ENCODE measurements at regions not wholly inside any gene's neighbourhood (a gene's known extent, or its start where the extent isn't known, plus 50 kb on each side); places are given as distances from the start of the nearest gene placed in this dataset.

DNA sequence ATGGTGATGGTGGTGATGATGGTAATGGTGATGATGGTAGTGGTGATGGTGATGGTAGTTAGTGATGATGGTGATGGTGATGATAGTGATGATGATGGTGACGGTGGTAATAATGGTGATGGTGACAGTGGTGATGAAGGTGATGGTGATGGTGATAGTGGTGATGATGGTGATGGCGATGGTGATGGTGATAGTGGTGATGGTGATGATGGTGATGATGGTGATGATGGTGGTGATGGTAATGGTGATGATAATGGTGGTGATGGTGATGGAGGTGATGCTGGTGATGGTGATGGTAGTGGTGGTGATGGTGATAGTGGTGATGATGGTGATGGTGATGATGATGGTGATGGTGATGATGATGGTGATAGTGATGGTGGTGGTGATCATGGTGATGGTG is 148.7 kb upstream of the TNRC6C start (continued):
- TF ChIP-seq, protein P1, sequence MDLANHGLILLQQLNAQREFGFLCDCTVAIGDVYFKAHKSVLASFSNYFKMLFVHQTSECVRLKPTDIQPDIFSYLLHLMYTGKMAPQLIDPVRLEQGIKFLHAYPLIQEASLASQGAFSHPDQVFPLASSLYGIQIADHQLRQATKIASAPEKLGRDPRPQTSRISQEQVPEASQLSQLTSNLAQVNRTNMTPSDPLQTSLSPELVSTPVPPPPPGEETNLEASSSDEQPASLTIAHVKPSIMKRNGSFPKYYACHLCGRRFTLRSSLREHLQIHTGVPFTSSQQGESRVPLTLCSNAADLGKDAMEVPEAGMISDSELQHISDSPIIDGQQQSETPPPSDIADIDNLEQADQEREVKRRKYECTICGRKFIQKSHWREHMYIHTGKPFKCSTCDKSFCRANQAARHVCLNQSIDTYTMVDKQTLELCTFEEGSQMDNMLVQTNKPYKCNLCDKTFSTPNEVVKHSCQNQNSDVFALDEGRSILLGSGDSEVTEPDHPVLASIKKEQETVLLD (IDR thresholded peaks at IDR 0.05): peak; percentile 45; the same call in 1 of the 2 replicates
- TF ChIP-seq ZNF316 (IDR thresholded peaks at IDR 0.05): no peak
- no peak for TF ChIP-seq ARID1B (IDR thresholded peaks at IDR 0.05)
- TF ChIP-seq COPS2 (conservative IDR thresholded peaks at IDR 0.05): no peak
- TF ChIP-seq, protein P2, sequence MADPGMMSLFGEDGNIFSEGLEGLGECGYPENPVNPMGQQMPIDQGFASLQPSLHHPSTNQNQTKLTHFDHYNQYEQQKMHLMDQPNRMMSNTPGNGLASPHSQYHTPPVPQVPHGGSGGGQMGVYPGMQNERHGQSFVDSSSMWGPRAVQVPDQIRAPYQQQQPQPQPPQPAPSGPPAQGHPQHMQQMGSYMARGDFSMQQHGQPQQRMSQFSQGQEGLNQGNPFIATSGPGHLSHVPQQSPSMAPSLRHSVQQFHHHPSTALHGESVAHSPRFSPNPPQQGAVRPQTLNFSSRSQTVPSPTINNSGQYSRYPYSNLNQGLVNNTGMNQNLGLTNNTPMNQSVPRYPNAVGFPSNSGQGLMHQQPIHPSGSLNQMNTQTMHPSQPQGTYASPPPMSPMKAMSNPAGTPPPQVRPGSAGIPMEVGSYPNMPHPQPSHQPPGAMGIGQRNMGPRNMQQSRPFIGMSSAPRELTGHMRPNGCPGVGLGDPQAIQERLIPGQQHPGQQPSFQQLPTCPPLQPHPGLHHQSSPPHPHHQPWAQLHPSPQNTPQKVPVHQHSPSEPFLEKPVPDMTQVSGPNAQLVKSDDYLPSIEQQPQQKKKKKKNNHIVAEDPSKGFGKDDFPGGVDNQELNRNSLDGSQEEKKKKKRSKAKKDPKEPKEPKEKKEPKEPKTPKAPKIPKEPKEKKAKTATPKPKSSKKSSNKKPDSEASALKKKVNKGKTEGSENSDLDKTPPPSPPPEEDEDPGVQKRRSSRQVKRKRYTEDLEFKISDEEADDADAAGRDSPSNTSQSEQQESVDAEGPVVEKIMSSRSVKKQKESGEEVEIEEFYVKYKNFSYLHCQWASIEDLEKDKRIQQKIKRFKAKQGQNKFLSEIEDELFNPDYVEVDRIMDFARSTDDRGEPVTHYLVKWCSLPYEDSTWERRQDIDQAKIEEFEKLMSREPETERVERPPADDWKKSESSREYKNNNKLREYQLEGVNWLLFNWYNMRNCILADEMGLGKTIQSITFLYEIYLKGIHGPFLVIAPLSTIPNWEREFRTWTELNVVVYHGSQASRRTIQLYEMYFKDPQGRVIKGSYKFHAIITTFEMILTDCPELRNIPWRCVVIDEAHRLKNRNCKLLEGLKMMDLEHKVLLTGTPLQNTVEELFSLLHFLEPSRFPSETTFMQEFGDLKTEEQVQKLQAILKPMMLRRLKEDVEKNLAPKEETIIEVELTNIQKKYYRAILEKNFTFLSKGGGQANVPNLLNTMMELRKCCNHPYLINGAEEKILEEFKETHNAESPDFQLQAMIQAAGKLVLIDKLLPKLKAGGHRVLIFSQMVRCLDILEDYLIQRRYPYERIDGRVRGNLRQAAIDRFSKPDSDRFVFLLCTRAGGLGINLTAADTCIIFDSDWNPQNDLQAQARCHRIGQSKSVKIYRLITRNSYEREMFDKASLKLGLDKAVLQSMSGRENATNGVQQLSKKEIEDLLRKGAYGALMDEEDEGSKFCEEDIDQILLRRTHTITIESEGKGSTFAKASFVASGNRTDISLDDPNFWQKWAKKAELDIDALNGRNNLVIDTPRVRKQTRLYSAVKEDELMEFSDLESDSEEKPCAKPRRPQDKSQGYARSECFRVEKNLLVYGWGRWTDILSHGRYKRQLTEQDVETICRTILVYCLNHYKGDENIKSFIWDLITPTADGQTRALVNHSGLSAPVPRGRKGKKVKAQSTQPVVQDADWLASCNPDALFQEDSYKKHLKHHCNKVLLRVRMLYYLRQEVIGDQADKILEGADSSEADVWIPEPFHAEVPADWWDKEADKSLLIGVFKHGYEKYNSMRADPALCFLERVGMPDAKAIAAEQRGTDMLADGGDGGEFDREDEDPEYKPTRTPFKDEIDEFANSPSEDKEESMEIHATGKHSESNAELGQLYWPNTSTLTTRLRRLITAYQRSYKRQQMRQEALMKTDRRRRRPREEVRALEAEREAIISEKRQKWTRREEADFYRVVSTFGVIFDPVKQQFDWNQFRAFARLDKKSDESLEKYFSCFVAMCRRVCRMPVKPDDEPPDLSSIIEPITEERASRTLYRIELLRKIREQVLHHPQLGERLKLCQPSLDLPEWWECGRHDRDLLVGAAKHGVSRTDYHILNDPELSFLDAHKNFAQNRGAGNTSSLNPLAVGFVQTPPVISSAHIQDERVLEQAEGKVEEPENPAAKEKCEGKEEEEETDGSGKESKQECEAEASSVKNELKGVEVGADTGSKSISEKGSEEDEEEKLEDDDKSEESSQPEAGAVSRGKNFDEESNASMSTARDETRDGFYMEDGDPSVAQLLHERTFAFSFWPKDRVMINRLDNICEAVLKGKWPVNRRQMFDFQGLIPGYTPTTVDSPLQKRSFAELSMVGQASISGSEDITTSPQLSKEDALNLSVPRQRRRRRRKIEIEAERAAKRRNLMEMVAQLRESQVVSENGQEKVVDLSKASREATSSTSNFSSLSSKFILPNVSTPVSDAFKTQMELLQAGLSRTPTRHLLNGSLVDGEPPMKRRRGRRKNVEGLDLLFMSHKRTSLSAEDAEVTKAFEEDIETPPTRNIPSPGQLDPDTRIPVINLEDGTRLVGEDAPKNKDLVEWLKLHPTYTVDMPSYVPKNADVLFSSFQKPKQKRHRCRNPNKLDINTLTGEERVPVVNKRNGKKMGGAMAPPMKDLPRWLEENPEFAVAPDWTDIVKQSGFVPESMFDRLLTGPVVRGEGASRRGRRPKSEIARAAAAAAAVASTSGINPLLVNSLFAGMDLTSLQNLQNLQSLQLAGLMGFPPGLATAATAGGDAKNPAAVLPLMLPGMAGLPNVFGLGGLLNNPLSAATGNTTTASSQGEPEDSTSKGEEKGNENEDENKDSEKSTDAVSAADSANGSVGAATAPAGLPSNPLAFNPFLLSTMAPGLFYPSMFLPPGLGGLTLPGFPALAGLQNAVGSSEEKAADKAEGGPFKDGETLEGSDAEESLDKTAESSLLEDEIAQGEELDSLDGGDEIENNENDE (IDR thresholded peaks at IDR 0.05; ENCODE audit: low read depth, low read length): no peak
- TF ChIP-seq ZNF644 (tag; IDR thresholded peaks at IDR 0.05; ENCODE audit: low read depth): no peak
- TF ChIP-seq ZZZ3 (IDR thresholded peaks at IDR 0.05): no peak
- no peak for TF ChIP-seq ZBED1 (IDR thresholded peaks at IDR 0.05)
- TF ChIP-seq, protein P3, sequence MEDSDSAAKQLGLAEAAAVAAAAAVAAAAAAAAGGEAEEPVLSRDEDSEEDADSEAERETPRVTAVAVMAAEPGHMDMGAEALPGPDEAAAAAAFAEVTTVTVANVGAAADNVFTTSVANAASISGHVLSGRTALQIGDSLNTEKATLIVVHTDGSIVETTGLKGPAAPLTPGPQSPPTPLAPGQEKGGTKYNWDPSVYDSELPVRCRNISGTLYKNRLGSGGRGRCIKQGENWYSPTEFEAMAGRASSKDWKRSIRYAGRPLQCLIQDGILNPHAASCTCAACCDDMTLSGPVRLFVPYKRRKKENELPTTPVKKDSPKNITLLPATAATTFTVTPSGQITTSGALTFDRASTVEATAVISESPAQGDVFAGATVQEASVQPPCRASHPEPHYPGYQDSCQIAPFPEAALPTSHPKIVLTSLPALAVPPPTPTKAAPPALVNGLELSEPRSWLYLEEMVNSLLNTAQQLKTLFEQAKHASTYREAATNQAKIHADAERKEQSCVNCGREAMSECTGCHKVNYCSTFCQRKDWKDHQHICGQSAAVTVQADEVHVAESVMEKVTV (CRISPR knock-in tag; IDR thresholded peaks at IDR 0.05): no peak
- no peak for TF ChIP-seq NEUROD1 (IDR thresholded peaks at IDR 0.05; ENCODE audit: borderline replicate concordance, low read depth, low read length, partially characterized antibody)
- TF ChIP-seq MTA2 (IDR thresholded peaks at IDR 0.05; ENCODE audit: low read depth): no peak
- TF ChIP-seq, protein P4, sequence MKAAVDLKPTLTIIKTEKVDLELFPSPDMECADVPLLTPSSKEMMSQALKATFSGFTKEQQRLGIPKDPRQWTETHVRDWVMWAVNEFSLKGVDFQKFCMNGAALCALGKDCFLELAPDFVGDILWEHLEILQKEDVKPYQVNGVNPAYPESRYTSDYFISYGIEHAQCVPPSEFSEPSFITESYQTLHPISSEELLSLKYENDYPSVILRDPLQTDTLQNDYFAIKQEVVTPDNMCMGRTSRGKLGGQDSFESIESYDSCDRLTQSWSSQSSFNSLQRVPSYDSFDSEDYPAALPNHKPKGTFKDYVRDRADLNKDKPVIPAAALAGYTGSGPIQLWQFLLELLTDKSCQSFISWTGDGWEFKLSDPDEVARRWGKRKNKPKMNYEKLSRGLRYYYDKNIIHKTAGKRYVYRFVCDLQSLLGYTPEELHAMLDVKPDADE (conservative IDR thresholded peaks at IDR 0.05; ENCODE audit: control insufficient read depth, low read depth, low read length): no peak
- TF ChIP-seq FOXK2 (conservative IDR thresholded peaks at IDR 0.05 in 1 of 2, IDR thresholded peaks at IDR 0.05 in 1 of 2; ENCODE audit: low read depth in 2 of 2): no peak
- TF ChIP-seq STAT5B (CRISPR knock-in tag; IDR thresholded peaks at IDR 0.05): no peak
- TF ChIP-seq CBFA2T3 (IDR thresholded peaks at IDR 0.05): peak; percentile 9; the same call in 1 of the 2 replicates
